ENCODE measurements at regions not wholly inside any gene's neighbourhood (a gene's known extent, or its start where the extent isn't known, plus 50 kb on each side); places are given as distances from the start of the nearest gene placed in this dataset.

GRCh38 chr1:55331351-55331750, 116.2 kb upstream of the USP24 start:
- CTCF ChIA-PET, result no interaction called here
- peaks cover 19% of the 10 kb centered on the region for H3K27me3 Mint-ChIP-seq
- no peaks in the 10 kb centered on the region for H3K9me3 Mint-ChIP-seq (ENCODE audit: low read depth)
- ATAC-seq (no peak), DNase-seq (no peak)
- H3K4me1 Mint-ChIP-seq, result peaks cover 4% of the 10 kb centered on the region
- H3K36me3 Mint-ChIP-seq, result no peaks in the 10 kb centered on the region
- H3K27ac Mint-ChIP-seq, result no peak overlapping the region
- H3K4me3 Mint-ChIP-seq, result no peak overlapping the region

GRCh38 chr1:55329808-55330432, 114.8 kb upstream of the USP24 start:
- Mint-ChIP-seq H3K9me3 (ENCODE audit: low read depth) (no peaks in the 10 kb centered on the region), H3K27me3 (peaks cover 23% of the 10 kb centered on the region), H3K36me3 (no peaks in the 10 kb centered on the region), H3K27ac (no peak overlapping the region), H3K4me1 (peaks cover 4% of the 10 kb centered on the region), H3K4me3 (no peak overlapping the region)
- ATAC-seq (no peak), DNase-seq (no peak)
- CTCF ChIA-PET, result no interaction called here

GRCh38 chr1:55329091-55329490, 113.9 kb upstream of the USP24 start:
- no peak for ATAC-seq
- CTCF ChIA-PET, result no interaction called here
- H3K9me3 Mint-ChIP-seq (ENCODE audit: low read depth), result no peaks in the 10 kb centered on the region
- H3K27me3 Mint-ChIP-seq, result peaks cover 20% of the 10 kb centered on the region
- peaks cover 2% of the 10 kb centered on the region for H3K4me1 Mint-ChIP-seq
- H3K4me3 Mint-ChIP-seq, result no peak overlapping the region
- no peak overlapping the region for H3K27ac Mint-ChIP-seq
- DNase-seq, result no peak
- no peaks in the 10 kb centered on the region for H3K36me3 Mint-ChIP-seq

GRCh38 chr1:55326496-55327243, 111.5 kb upstream of the USP24 start:
- Mint-ChIP-seq H3K36me3 (no peaks in the 10 kb centered on the region), H3K27ac (no peak overlapping the region), H3K4me3 (no peak overlapping the region), H3K9me3 (ENCODE audit: low read depth) (no peaks in the 10 kb centered on the region), H3K27me3 (peaks cover 20% of the 10 kb centered on the region), H3K4me1 (no peaks in the 10 kb centered on the region)
- no peak for DNase-seq
- CTCF ChIA-PET, result interaction anchor here (0.6 to 0.9 kb wide), 2 partner anchors 179 to 330 kb away, joined by 3 read pairs; no protein-coding TSS in a partner anchor
- no peak for ATAC-seq

GRCh38 chr1:55323760-55324159, 108.6 kb upstream of the USP24 start:
- H3K27ac Mint-ChIP-seq, result no peak overlapping the region
- H3K4me3 Mint-ChIP-seq, result no peak overlapping the region
- DNase-seq (no peak), ATAC-seq (no peak)
- CTCF ChIA-PET, result no interaction called here
- no peaks in the 10 kb centered on the region for H3K4me1 Mint-ChIP-seq
- no peaks in the 10 kb centered on the region for H3K36me3 Mint-ChIP-seq
- peaks cover 20% of the 10 kb centered on the region for H3K27me3 Mint-ChIP-seq
- no peaks in the 10 kb centered on the region for H3K9me3 Mint-ChIP-seq (ENCODE audit: low read depth)

GRCh38 chr1:55322842-55323241, 107.7 kb upstream of the USP24 start:
- H3K36me3 Mint-ChIP-seq, result no peaks in the 10 kb centered on the region
- H3K4me3 Mint-ChIP-seq, result no peak overlapping the region
- no peak overlapping the region for H3K27ac Mint-ChIP-seq
- H3K9me3 Mint-ChIP-seq (ENCODE audit: low read depth), result no peaks in the 10 kb centered on the region
- H3K4me1 Mint-ChIP-seq, result no peaks in the 10 kb centered on the region
- CTCF ChIA-PET, result no interaction called here
- DNase-seq, result no peak
- H3K27me3 Mint-ChIP-seq, result peaks cover 16% of the 10 kb centered on the region
- no peak for ATAC-seq

- no peak overlapping the region for H3K27ac Mint-ChIP-seq
- no peak for DNase-seq
- H3K4me3 Mint-ChIP-seq, result no peak overlapping the region
- H3K27me3 Mint-ChIP-seq, result peaks cover 11% of the 10 kb centered on the region
- H3K9me3 Mint-ChIP-seq (ENCODE audit: low read depth), result no peaks in the 10 kb centered on the region
- no peak for ATAC-seq
- H3K4me1 Mint-ChIP-seq, result peaks cover under 1% of the 10 kb centered on the region
- CTCF ChIA-PET, result no interaction called here
- no peaks in the 10 kb centered on the region for H3K36me3 Mint-ChIP-seq
These were observed 106.8 kb upstream of the USP24 start for GRCh38 chr1:55321942-55322341.

GRCh38 chr1:55320891-55321290, 105.7 kb upstream of the USP24 start:
- no peak overlapping the region for H3K27ac Mint-ChIP-seq
- CTCF ChIA-PET, result no interaction called here
- H3K36me3 Mint-ChIP-seq, result no peaks in the 10 kb centered on the region
- H3K4me1 Mint-ChIP-seq, result peaks cover 1% of the 10 kb centered on the region
- ATAC-seq (no peak), DNase-seq (no peak)
- H3K27me3 Mint-ChIP-seq, result peaks cover 3% of the 10 kb centered on the region
- H3K9me3 Mint-ChIP-seq (ENCODE audit: low read depth), result no peaks in the 10 kb centered on the region
- no peak overlapping the region for H3K4me3 Mint-ChIP-seq

- Mint-ChIP-seq H3K4me3 (no peak overlapping the region), H3K4me1 (peaks cover 1% of the 10 kb centered on the region), H3K9me3 (ENCODE audit: low read depth) (no peaks in the 10 kb centered on the region), H3K27me3 (peaks cover 3% of the 10 kb centered on the region), H3K36me3 (no peaks in the 10 kb centered on the region), H3K27ac (no peak overlapping the region)
- ATAC-seq (no peak), DNase-seq (no peak)
- CTCF ChIA-PET, result no interaction called here
These were observed 103.1 kb upstream of the USP24 start for GRCh38 chr1:55318116-55318817.

- Mint-ChIP-seq H3K4me1 (peaks cover 1% of the 10 kb centered on the region), H3K27ac (no peak overlapping the region), H3K36me3 (no peaks in the 10 kb centered on the region), H3K4me3 (no peak overlapping the region), H3K27me3 (peaks cover 3% of the 10 kb centered on the region), H3K9me3 (ENCODE audit: low read depth) (no peaks in the 10 kb centered on the region)
- DNase-seq (no peak), ATAC-seq (no peak)
- CTCF ChIA-PET, result interaction anchor here (1.4 kb wide), 1 partner anchor 174 kb away, joined by 3 read pairs; no protein-coding TSS in a partner anchor
These were observed 102.5 kb upstream of the USP24 start for GRCh38 chr1:55317673-55318072.

GRCh38 chr1:55316947-55317662, 101.9 kb upstream of the USP24 start:
- Mint-ChIP-seq H3K36me3 (no peaks in the 10 kb centered on the region), H3K4me3 (no peak overlapping the region), H3K27ac (no peak overlapping the region), H3K4me1 (peaks cover 1% of the 10 kb centered on the region), H3K27me3 (peaks cover 3% of the 10 kb centered on the region), H3K9me3 (ENCODE audit: low read depth) (no peaks in the 10 kb centered on the region)
- DNase-seq, result no peak
- no peak for ATAC-seq
- CTCF ChIA-PET, result interaction anchor here (1.4 to 2.5 kb wide), 2 partner anchors 21 to 174 kb away, joined by 3 to 5 read pairs; no protein-coding TSS in a partner anchor

GRCh38 chr1:55316502-55316901, 101.3 kb upstream of the USP24 start:
- Mint-ChIP-seq H3K27ac (no peak overlapping the region), H3K9me3 (ENCODE audit: low read depth) (no peaks in the 10 kb centered on the region), H3K36me3 (no peaks in the 10 kb centered on the region), H3K4me1 (peaks cover 1% of the 10 kb centered on the region), H3K27me3 (peaks cover 3% of the 10 kb centered on the region), H3K4me3 (no peak overlapping the region)
- CTCF ChIA-PET, result interaction anchor here (1.4 to 2.5 kb wide), 2 partner anchors 21 to 173 kb away, joined by 3 to 5 read pairs; no protein-coding TSS in a partner anchor
- no peak for ATAC-seq
- DNase-seq, result no peak

- H3K27ac Mint-ChIP-seq, result no peak overlapping the region
- H3K36me3 Mint-ChIP-seq, result no peaks in the 10 kb centered on the region
- no peak overlapping the region for H3K4me3 Mint-ChIP-seq
- CTCF ChIA-PET, result interaction anchor here (0.6 to 2.5 kb wide), 3 partner anchors 19 to 158 kb away, joined by 3 to 5 read pairs (median 3); no protein-coding TSS in a partner anchor
- H3K27me3 Mint-ChIP-seq, result peaks cover 3% of the 10 kb centered on the region
- H3K4me1 Mint-ChIP-seq, result peaks cover 1% of the 10 kb centered on the region
- no peaks in the 10 kb centered on the region for H3K9me3 Mint-ChIP-seq (ENCODE audit: low read depth)
- DNase-seq, result no peak
- no peak for ATAC-seq
These were observed 100.4 kb upstream of the USP24 start for GRCh38 chr1:55315552-55315951.

Data from activated CD8-positive, alpha-beta memory T cell treated with anti-CD3 and anti-CD28 coated beads, Interleukin-2, amount 10 ng/mL, durations not matched to agents 7 days and 5 days (primary cell).